ENCODE measurements at regions not wholly inside any gene's neighbourhood (a gene's known extent, or its start where the extent isn't known, plus 50 kb on each side); places are given as distances from the start of the nearest gene placed in this dataset.

- Histone ChIP-seq H3K4me1 (ENCODE audit: insufficient read depth, low read length, poor library complexity, severe bottlenecking) (no peaks in the 10 kb centered on the region), H3K9me2 (replicated peaks; ENCODE audit: low read depth, low read length) (no peaks in the 10 kb centered on the region), H4K20me1 (ENCODE audit: insufficient read depth, low read length, poor library complexity, severe bottlenecking) (no peaks in the 10 kb centered on the region), H3K9ac (ENCODE audit: low read depth, low read length, poor library complexity, severe bottlenecking) (no peak overlapping the region), H3K27me3 (ENCODE audit: insufficient read depth, low read length, poor library complexity, severe bottlenecking) (no peaks in the 10 kb centered on the region), H3K9me3 (ENCODE audit: insufficient read depth, low read depth, low read length) (no peaks in the 10 kb centered on the region), H3K36me3 (ENCODE audit: insufficient read depth, low read length) (no peaks in the 10 kb centered on the region), H3K4me2 (ENCODE audit: low read depth, low read length, poor library complexity, severe bottlenecking) (no peak overlapping the region), H2AFZ (ENCODE audit: low read length) (no peak overlapping the region), H3K4me3 (ENCODE audit: low read length, poor library complexity, severe bottlenecking) (no peak overlapping the region), H3F3A (ENCODE audit: low read depth) (no peaks in the 10 kb centered on the region), H3K79me2 (ENCODE audit: insufficient read depth, low read length) (no peaks in the 10 kb centered on the region)
- TF ChIP-seq EZH2phosphoT487 (IDR thresholded peaks at IDR 0.05; ENCODE audit: borderline replicate concordance) = no peak
- TF ChIP-seq CTCF (conservative IDR thresholded peaks at IDR 0.05; ENCODE audit: low read length) = no peak
These were observed 317.2 kb upstream of the PODXL start for GRCh38 chr7:131873581-131873980.

- H2AFZ ChIP-seq (ENCODE audit: low read length) = no peak overlapping the region
- H3K27me3 ChIP-seq (ENCODE audit: insufficient read depth, low read length, poor library complexity, severe bottlenecking) = no peaks in the 10 kb centered on the region
- no peaks in the 10 kb centered on the region for H3K36me3 ChIP-seq (ENCODE audit: insufficient read depth, low read length)
- no peaks in the 10 kb centered on the region for H3K79me2 ChIP-seq (ENCODE audit: insufficient read depth, low read length)
- no peaks in the 10 kb centered on the region for H4K20me1 ChIP-seq (ENCODE audit: insufficient read depth, low read length, poor library complexity, severe bottlenecking)
- TF ChIP-seq EZH2phosphoT487 (IDR thresholded peaks at IDR 0.05; ENCODE audit: borderline replicate concordance) = no peak
- no peak for TF ChIP-seq CTCF (conservative IDR thresholded peaks at IDR 0.05; ENCODE audit: low read length)
- no peaks in the 10 kb centered on the region for H3K9me2 ChIP-seq (replicated peaks; ENCODE audit: low read depth, low read length)
- H3K9ac ChIP-seq (ENCODE audit: low read depth, low read length, poor library complexity, severe bottlenecking) = no peak overlapping the region
- no peaks in the 10 kb centered on the region for H3K9me3 ChIP-seq (ENCODE audit: insufficient read depth, low read depth, low read length)
- H3K4me3 ChIP-seq (ENCODE audit: low read length, poor library complexity, severe bottlenecking) = no peak overlapping the region
- H3K4me1 ChIP-seq (ENCODE audit: insufficient read depth, low read length, poor library complexity, severe bottlenecking) = no peaks in the 10 kb centered on the region
- H3F3A ChIP-seq (ENCODE audit: low read depth) = no peaks in the 10 kb centered on the region
- no peak overlapping the region for H3K4me2 ChIP-seq (ENCODE audit: low read depth, low read length, poor library complexity, severe bottlenecking)
These were observed 313.6 kb upstream of the PODXL start for GRCh38 chr7:131869986-131870385.

- Histone ChIP-seq H3K9me3 (ENCODE audit: insufficient read depth, low read depth, low read length) (no peaks in the 10 kb centered on the region), H3K4me2 (ENCODE audit: low read depth, low read length, poor library complexity, severe bottlenecking) (no peak overlapping the region), H3K4me3 (ENCODE audit: low read length, poor library complexity, severe bottlenecking) (no peak overlapping the region), H3K27me3 (ENCODE audit: insufficient read depth, low read length, poor library complexity, severe bottlenecking) (no peaks in the 10 kb centered on the region), H3K9ac (ENCODE audit: low read depth, low read length, poor library complexity, severe bottlenecking) (no peak overlapping the region), H2AFZ (ENCODE audit: low read length) (no peak overlapping the region), H3F3A (ENCODE audit: low read depth) (no peaks in the 10 kb centered on the region), H3K36me3 (ENCODE audit: insufficient read depth, low read length) (no peaks in the 10 kb centered on the region), H3K79me2 (ENCODE audit: insufficient read depth, low read length) (no peaks in the 10 kb centered on the region), H3K4me1 (ENCODE audit: insufficient read depth, low read length, poor library complexity, severe bottlenecking) (no peaks in the 10 kb centered on the region), H4K20me1 (ENCODE audit: insufficient read depth, low read length, poor library complexity, severe bottlenecking) (no peaks in the 10 kb centered on the region), H3K9me2 (replicated peaks; ENCODE audit: low read depth, low read length) (no peaks in the 10 kb centered on the region)
- TF ChIP-seq CTCF (conservative IDR thresholded peaks at IDR 0.05; ENCODE audit: low read length) (no peak), EZH2phosphoT487 (IDR thresholded peaks at IDR 0.05; ENCODE audit: borderline replicate concordance) (no peak)
These were observed 312.9 kb upstream of the PODXL start for GRCh38 chr7:131869169-131869844.
